Lung microvascular endothelial cell (primary cell): ENCODE measurements at regions not wholly inside any gene's neighbourhood (a gene's known extent, or its start where the extent isn't known, plus 50 kb on each side); places are given as distances from the start of the nearest gene placed in this dataset.

Source experiments
- DNase-seq, 2 donors: peaks; one replicate each; pipeline versions ENCODE4 v3.0.0 to v3.0.0-alpha.2; 2010; ENCODE audit warnings: low read depth in 2 of 2

GRCh38 chr20:48301189-48301588, 515.9 kb upstream of the SULF2 start:
- no peak for DNase-seq

- DNase-seq = no peak
Measured at GRCh38 chr20:48300529-48300928, 515.2 kb upstream of the SULF2 start.

DNA sequence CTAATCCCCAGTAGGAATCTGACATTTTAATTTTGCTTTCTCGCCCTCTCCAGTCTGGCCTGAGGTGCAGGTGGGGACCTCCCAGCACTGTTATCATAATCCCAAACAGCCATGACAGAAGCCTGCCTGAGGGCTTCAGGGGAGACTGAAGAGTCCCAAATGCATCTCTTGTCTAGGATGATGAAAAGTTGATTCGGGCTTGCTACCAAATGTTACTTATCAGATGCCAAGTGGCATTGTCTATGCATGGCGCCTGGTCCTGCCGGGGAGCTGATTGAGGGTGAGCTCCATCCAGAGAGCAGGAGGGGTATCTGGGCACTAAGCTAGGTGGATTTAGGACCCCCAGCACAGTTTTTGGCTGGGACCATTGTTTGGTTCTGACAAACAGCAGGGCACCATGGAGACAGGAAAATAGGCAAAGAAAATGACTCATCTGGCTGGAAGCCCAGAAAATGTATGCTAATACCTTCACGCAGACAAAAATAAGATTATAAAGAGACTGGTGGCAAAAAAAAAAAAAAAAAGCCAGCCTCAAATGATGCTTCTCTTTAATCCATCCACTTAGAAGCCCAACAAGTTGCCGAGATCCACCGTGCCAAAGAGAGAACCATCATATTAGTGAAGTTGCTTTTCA, 513.7 kb upstream of the SULF2 start:
- peak; percentile 95 to 97 for DNase-seq

DNA sequence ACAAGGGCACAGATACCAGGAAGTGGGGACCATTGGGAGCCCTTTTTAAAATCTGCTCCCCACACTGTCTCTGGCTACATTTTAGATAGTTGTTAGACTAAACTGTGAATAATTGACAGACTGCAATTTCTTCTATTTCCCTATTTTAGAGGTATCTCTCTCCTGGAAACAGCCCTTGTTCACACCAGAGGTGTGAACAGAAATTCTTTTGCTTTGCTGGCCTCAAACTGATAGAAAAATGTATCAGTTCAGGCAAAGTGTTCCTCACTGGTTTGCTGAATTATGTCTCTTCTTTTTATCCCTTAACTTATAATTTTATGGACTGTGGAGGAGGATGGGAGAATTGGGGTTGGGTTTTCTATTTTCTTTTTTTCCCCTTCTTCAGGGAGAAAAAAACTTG, 513.2 kb upstream of the SULF2 start:
- DNase-seq = peak in 1 of 2 donors; percentile 10

- DNase-seq = peak; percentile 72 to 75
Measured at GRCh38 chr20:48295966-48296421, 510.7 kb upstream of the SULF2 start.

DNA sequence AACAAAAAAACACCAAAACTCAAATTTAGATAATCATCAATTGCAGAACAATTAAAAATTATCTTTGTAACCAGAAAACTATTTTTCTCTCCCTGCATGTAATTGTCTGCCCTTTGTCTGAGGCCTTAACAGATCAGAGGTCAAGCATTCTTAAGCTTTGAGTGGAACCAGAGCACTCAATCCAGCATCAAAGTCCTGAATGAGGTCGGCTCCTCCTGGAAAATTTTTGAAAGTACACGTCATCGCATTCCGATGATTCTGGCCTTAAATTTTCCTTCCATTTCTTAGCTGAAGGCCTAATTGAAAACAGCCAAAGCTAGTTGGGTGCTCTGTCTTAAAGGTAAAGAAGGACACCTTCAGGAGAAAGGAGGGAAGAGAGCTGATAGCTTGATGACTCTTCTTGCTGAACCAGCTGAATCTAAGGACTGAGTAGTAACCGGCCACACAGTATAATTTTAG, 510.2 kb upstream of the SULF2 start:
- DNase-seq = peak; percentile 71 to 94

DNA sequence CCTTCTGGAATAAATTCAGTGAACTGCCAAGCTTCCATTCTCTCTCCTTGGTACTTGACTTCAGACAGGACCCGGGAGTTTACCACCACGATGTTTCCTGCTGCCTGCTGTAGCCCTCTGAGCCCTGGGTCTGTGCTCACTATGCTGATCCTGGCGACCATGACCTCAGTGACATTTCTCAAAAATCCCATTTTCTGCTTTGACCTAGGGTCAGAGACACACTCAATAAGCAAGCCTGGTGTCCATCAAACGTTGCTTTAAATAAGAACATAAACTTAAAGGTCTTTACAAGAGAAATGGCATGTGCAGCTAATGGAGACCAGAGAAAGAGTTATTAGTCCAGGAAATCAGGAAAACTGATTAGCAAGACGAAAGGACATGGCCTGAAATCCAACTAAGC, 509.7 kb upstream of the SULF2 start:
- DNase-seq = peak in 1 of 2 donors; percentile 29

GRCh38 chr20:48294196-48294595, 508.9 kb upstream of the SULF2 start:
- peak; percentile 73 to 78 for DNase-seq

DNA sequence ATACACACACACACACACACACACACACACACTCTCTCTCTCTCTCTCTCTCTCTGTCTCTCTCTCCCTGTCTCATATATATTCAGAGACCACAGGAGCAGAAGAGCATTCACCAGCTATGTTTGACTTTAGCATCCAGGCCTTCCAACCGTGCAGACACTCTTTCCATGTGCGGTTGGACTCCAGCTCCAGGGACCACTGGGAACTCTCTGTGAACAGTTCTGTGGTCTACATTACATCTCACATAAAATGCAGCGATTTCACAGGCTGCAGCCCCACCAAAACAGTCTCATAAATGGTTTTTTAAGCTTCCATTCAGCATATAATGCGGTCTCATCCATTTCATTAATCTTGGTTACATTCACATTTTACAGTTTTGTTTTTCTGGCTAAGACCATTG, 508.4 kb upstream of the SULF2 start:
- no peak for DNase-seq

GRCh38 chr20:48292806-48293205, 507.5 kb upstream of the SULF2 start:
- DNase-seq = peak in 1 of 2 donors; percentile 29

GRCh38 chr20:48291896-48292295, 506.6 kb upstream of the SULF2 start:
- no peak for DNase-seq

- peak in 1 of 2 donors; percentile 32 for DNase-seq
Measured at GRCh38 chr20:48288930-48289507, 503.7 kb upstream of the SULF2 start.

DNA sequence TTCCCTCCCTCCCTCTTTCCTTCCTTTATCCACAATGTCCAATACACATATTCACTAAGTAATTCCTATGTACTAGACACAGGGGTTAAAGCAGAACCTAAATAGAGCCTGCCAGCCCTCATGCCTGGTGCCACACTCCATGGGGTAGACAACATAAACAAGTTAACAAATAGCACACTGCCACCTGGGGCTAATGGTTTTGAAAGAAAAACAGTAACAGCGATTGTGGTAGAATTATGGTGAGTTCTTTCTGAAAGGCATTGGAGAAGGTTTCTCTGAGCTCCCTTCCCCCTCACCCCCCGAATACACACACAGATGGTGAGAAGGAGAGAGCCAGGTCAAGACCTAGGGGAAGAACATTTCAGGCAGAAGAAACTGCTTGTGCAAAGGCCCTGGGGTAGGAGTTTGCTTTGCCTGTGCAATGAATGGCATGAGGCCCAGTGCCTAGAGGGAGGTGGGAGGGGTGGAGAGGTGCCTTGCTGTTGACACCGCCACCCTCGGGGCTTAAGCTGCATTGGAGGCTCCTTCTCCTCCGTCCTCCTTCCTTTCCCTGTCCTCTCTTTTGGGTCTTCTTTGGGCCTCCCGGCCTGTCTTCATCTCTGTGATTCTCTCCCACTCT, 502.4 kb upstream of the SULF2 start:
- peak in 1 of 2 donors; percentile 10 for DNase-seq

DNA sequence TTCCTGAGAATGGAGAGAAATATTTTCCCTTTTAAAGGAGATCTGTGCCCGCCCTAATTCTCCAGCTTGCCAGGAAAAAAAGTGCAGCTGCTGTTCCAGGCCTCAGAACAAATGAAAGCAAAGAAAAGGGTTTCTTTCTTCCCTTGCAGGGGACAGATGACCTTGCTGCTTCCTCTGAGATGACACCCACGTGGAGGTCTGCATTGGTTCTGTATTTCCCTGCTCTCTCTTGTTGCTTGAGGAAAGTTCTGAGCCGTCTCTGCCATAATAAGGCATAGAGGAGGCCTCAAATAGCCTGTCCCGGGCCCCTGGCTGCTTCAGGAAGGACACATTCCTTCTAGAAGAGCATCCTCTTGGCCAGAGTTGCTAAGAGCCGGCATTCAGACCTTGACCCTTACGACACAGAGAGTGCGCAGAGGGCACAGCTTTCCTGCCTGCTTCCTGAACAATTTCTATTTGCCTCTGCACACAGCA, 501.8 kb upstream of the SULF2 start:
- DNase-seq = peak; percentile 28 to 33

GRCh38 chr20:48286601-48287000, 501.3 kb upstream of the SULF2 start:
- no peak for DNase-seq

- DNase-seq = no peak
Measured at GRCh38 chr20:48285656-48286055, 500.4 kb upstream of the SULF2 start.

DNA sequence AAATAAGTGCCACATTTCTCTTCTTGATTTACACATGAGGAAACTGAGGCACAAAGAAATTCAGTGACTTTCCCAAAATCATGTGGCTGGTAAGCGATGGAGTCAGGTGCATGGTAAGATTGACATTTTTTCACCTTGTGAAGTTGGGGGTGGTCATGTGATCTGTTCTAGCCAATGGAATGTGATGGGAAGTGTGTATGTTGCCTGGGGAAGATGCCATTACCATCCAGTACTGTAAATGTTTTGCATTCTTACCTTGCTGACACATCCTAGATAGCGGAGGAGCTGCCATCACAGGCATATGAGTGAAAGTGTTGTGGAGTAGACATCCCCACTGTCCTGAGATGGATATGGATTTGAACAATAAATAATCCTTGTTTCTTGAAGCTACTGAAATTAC, 499.6 kb upstream of the SULF2 start:
- DNase-seq = no peak

DNA sequence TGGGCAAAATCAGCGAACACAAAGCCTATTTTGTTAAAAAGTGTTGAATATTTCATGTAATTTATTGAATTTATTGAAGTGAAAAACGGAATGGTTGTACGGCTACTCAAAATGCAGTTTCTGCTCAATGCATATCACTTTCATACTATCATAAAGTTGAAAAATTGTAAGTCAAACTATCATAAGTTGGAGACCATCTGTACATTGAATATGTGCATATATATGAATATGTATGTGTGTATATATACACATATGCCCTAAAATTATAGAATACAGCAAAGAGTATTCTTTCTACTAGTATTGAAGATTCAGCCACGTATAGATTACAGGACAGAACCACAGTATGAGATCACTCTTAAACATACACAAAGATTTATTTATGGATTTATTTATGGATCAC, 499.0 kb upstream of the SULF2 start:
- DNase-seq = no peak

DNA sequence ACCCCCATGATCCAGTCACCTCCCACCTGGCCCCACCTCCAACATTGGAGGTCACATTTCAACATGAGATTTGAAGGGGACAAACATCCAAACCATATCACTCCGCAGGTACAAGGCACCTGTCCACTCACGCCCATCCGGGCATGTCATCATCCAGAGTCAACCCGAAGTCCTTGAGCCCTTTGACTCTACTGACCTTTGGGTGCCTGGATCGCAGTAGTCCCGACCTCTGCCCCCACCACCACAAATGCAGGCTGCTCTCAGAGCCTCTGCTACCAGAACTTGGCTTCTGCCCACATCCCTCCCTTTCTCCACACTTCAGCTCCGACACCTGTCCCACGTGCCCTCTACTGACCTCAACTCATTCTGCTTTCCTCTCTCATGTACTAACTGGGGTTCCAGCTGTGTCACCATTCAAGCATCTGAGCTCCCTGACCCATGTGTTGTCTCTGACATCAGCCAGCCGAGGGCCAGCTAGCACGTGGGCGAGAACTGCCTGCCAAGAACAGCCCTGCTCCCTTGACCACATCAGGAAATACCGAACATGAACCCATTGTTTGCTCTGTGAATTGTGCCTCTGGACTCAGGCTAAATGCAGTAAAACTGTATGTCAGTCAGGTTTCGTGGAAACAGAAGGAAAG, 498.3 kb upstream of the SULF2 start:
- peak; percentile 99 for DNase-seq

GRCh38 chr20:48282591-48283228, 497.4 kb upstream of the SULF2 start:
- peak in 1 of 2 donors; percentile 17 for DNase-seq

- DNase-seq = no peak
Measured at GRCh38 chr20:48281501-48281900, 496.2 kb upstream of the SULF2 start.
